ENCODE measurements at regions not wholly inside any gene's neighbourhood (a gene's known extent, or its start where the extent isn't known, plus 50 kb on each side); places are given as distances from the start of the nearest gene placed in this dataset.
A peak's percentile ranks its signal among the peaks of the same experiment; 100 is the strongest.

DNA sequence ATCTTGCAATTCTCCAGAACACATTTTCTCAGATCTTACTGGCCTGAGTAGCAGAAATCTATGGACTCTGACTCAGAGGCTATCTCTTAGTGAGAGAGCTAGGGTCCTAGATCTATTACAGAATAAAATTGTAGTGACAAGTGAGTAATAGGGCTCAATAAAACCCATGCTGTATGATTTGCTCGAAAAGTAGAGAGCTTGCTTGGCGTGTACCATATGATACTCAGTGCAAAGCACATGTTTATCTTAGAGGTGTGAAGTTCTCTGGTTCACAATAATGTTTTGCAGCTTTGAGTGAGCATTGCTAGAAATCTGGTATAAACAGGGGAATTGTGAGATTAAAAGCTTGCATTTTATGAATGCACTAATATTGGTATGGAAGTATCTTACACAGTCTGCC lies 87.8 kb upstream of the PRSS16 start (continued):
- TF ChIP-seq, protein P1, sequence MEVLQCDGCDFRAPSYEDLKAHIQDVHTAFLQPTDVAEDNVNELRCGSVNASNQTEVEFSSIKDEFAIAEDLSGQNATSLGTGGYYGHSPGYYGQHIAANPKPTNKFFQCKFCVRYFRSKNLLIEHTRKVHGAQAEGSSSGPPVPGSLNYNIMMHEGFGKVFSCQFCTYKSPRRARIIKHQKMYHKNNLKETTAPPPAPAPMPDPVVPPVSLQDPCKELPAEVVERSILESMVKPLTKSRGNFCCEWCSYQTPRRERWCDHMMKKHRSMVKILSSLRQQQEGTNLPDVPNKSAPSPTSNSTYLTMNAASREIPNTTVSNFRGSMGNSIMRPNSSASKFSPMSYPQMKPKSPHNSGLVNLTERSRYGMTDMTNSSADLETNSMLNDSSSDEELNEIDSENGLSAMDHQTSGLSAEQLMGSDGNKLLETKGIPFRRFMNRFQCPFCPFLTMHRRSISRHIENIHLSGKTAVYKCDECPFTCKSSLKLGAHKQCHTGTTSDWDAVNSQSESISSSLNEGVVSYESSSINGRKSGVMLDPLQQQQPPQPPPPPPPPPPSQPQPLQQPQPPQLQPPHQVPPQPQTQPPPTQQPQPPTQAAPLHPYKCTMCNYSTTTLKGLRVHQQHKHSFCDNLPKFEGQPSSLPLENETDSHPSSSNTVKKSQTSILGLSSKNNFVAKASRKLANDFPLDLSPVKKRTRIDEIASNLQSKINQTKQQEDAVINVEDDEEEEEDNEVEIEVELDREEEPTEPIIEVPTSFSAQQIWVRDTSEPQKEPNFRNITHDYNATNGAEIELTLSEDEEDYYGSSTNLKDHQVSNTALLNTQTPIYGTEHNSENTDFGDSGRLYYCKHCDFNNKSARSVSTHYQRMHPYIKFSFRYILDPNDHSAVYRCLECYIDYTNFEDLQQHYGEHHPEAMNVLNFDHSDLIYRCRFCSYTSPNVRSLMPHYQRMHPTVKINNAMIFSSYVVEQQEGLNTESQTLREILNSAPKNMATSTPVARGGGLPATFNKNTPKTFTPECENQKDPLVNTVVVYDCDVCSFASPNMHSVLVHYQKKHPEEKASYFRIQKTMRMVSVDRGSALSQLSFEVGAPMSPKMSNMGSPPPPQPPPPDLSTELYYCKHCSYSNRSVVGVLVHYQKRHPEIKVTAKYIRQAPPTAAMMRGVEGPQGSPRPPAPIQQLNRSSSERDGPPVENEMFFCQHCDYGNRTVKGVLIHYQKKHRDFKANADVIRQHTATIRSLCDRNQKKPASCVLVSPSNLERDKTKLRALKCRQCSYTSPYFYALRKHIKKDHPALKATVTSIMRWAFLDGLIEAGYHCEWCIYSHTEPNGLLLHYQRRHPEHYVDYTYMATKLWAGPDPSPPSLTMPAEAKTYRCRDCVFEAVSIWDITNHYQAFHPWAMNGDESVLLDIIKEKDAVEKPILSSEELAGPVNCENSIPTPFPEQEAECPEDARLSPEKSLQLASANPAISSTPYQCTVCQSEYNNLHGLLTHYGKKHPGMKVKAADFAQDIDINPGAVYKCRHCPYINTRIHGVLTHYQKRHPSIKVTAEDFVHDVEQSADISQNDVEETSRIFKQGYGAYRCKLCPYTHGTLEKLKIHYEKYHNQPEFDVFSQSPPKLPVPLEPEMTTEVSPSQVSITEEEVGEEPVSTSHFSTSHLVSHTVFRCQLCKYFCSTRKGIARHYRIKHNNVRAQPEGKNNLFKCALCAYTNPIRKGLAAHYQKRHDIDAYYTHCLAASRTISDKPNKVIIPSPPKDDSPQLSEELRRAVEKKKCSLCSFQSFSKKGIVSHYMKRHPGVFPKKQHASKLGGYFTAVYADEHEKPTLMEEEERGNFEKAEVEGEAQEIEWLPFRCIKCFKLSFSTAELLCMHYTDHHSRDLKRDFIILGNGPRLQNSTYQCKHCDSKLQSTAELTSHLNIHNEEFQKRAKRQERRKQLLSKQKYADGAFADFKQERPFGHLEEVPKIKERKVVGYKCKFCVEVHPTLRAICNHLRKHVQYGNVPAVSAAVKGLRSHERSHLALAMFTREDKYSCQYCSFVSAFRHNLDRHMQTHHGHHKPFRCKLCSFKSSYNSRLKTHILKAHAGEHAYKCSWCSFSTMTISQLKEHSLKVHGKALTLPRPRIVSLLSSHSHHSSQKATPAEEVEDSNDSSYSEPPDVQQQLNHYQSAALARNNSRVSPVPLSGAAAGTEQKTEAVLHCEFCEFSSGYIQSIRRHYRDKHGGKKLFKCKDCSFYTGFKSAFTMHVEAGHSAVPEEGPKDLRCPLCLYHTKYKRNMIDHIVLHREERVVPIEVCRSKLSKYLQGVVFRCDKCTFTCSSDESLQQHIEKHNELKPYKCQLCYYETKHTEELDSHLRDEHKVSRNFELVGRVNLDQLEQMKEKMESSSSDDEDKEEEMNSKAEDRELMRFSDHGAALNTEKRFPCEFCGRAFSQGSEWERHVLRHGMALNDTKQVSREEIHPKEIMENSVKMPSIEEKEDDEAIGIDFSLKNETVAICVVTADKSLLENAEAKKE (CRISPR knock-in tag; IDR thresholded peaks at IDR 0.05) = no peak

DNA sequence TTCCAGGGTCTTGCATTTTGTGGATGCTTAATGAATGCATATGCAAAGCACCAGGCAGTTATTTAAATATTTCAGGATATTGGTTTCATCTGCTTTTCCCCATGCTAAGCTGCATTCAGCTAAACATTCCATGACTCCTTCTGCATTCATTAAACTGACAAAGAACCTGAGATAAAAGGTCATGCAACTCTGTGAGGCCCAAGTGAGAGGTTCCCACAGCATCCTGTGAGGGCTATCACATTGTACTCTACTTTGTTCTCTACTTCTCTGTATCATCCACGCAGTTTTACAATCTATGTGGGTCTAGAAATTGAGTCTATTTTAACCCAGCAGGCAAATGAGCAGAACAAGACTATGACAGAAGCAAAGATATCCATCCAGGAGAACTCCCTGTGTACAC lies 86.4 kb upstream of the PRSS16 start:
- H3K27ac ChIP-seq (ENCODE audit: low read depth) = no peak overlapping the region
- DNase-seq (ENCODE audit: low spot score) = peak; percentile 51
- no peaks in the 10 kb centered on the region for H4K20me1 ChIP-seq (replicated peaks; ENCODE audit: insufficient read depth)
- H3K4me3 ChIP-seq = 0 out of 2 replicates have a peak overlapping the region, but pooled peaks have one; percentile 28
- peak; percentile 20 for ATAC-seq
- H3F3A ChIP-seq (replicated peaks; ENCODE audit: low read depth) = no peaks in the 10 kb centered on the region; the same call in 1 of the 2 replicates
- TF ChIP-seq, protein P2, sequence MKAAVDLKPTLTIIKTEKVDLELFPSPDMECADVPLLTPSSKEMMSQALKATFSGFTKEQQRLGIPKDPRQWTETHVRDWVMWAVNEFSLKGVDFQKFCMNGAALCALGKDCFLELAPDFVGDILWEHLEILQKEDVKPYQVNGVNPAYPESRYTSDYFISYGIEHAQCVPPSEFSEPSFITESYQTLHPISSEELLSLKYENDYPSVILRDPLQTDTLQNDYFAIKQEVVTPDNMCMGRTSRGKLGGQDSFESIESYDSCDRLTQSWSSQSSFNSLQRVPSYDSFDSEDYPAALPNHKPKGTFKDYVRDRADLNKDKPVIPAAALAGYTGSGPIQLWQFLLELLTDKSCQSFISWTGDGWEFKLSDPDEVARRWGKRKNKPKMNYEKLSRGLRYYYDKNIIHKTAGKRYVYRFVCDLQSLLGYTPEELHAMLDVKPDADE (IDR thresholded peaks at IDR 0.05) = no peak
- TF ChIP-seq, protein P1 (CRISPR knock-in tag; IDR thresholded peaks at IDR 0.05) = peak; percentile 65; the same call in 1 of the 2 replicates
- Mint-ChIP-seq H3K27me3 (ENCODE audit: insufficient read depth, low read depth, poor library complexity) (peaks cover 24% of the 10 kb centered on the region), H3K4me1 (peaks cover 17% of the 10 kb centered on the region), H3K9me3 (peaks cover 3% of the 10 kb centered on the region; the same call in 1 of the 3 replicates), H3K27ac (peak overlapping the region; percentile 90), H3K4me3 (peak overlapping the region; percentile 64), H3K36me3 (ENCODE audit: low read depth) (no peaks in the 10 kb centered on the region)
- H3K4me2 ChIP-seq = peak overlapping the region; percentile 42
- H3K4me1 ChIP-seq (ENCODE audit: insufficient read depth) = peaks cover 12% of the 10 kb centered on the region
- H3K79me2 ChIP-seq (replicated peaks; ENCODE audit: insufficient read depth) = no peaks in the 10 kb centered on the region
- H3K36me3 ChIP-seq (ENCODE audit: insufficient read depth) = no peaks in the 10 kb centered on the region
- H2AFZ ChIP-seq = no peak overlapping the region
- H3K27me3 ChIP-seq (ENCODE audit: insufficient read depth) = peaks cover 8% of the 10 kb centered on the region
- no peaks in the 10 kb centered on the region for H3K9me2 ChIP-seq (ENCODE audit: insufficient read depth)
